ENCODE measurements at regions not wholly inside any gene's neighbourhood (a gene's known extent, or its start where the extent isn't known, plus 50 kb on each side); places are given as distances from the start of the nearest gene placed in this dataset.

DNA sequence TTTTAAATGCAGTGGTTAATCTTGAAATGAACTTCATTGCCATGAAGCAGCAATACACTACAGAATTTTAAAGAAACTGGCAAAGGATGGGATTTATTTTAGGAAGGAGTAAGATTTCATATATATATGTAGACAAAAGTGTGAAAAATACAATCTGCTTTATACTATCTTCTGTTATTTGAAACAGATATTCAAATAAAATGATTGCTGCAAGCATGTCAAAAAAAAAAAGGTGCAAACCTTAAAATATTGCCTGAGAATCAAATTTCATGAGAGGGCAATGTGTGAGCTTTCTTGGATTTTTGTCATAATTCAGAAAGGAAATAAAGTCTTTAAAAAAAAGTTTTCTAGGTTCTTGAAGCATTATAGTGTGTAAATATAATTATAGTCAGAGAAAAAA is 705.0 kb upstream of the CDH10 start:
- TF ChIP-seq POLR2AphosphoS5 (IDR thresholded peaks at IDR 0.05; ENCODE audit: low read depth, low read length): no peak
- TF ChIP-seq POLR2A (IDR thresholded peaks at IDR 0.05; ENCODE audit: low read depth, low read length): no peak
